Ammon's horn (tissue), 1 donor: ENCODE measurements at regions not wholly inside any gene's neighbourhood (a gene's known extent, or its start where the extent isn't known, plus 50 kb on each side); places are given as distances from the start of the nearest gene placed in this dataset.
A peak's percentile ranks its signal among the peaks of the same experiment; 100 is the strongest.

Source experiments
- DNase-seq: peaks from one replicate; pipeline ENCODE4 v3.0.0-alpha.2; 2016; ENCODE audit warnings: low spot score

DNA sequence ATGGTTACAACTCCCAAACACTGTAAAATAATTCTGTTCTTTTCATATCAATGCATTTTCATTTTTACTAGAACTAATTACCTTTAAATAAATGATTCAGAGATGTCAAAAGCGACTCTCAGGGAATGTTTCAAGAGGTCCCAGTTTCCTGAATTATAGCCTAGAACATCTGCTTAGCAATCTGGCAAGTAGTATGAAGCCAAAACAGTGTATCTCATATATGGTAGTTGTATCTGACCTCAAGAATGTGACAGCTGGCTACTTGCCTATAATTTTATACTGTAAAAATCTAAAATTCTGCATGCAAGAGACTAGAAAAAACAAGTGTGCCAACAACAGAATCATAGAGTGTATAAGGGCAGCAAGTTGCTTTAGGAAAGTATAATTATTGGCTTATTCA is 187.7 kb upstream of the POU5F2 start:
- no peak for DNase-seq

DNA sequence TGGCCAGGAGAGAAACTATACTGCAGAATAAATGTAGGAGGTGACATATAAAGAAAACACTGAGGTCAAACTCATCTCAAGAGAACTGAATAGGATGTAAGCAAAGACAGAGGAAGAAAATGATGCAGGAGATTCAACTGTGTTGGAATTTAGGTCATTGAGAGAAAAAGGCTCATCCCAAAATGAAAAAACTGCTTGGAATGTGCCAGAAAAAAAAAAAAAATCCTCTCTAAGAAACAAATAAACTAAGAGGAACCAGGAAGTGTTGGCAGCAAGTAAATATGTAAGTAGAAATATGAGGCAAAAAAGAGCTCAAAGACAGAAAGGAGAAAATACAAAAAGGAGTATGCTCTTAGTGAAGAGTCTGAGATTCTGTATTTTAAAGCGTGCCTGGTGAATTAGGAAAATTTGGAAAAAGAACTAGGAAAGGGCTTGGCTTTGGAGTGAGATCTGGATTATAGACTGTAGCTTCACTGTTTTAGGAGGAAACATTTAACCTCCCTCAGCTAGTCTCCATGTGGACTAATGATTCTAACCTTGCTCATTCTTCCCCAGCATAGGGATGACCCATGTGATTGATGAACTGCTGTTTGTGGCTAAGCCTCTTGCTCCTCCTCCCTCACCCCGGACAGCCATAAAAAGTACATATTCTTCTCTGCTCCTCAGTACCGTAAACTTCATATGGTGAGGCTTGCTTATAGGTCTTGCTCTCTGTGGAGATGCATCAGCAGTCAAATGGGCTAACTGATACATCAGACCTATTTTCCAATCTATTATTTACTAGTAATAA is 185.6 kb upstream of the POU5F2 start:
- no peak for DNase-seq

DNA sequence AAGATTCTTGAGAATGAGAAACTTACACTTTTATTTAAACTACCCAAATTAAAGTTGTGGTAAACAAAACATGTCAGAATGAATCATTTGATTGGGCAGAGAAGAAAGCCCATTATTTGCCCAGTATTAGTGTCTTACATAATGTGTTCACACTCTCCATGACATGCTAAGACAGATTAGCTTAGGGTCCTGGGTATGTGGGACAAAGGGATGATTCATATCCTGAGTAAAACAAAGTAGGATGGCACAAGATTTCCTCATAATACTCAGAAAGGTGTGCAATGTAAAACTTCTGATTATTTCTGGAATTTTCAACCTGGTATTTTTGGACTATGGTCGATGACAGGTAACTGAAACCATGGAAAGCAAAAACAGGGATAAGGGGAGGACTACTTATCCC is 183.9 kb upstream of the POU5F2 start:
- no peak for DNase-seq

DNA sequence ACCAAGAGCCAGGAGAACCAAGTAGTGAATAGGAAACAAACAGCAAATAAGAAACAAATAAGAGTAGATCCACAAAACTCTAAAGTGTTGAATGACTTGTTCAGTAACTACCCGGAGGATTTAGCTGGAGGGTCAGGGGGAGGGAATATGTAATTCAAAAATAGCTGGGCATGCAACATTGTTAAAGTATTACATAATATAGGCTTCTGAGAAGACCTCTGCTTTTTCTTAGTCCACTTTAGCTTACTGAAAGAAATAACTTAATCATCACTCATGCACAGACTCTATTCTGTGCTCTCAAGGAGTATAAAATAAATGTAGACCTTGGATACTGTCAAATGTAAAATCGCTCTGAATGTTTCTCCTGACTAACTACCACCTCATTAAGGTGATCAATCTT is 183.2 kb upstream of the POU5F2 start:
- DNase-seq, result no peak

DNA sequence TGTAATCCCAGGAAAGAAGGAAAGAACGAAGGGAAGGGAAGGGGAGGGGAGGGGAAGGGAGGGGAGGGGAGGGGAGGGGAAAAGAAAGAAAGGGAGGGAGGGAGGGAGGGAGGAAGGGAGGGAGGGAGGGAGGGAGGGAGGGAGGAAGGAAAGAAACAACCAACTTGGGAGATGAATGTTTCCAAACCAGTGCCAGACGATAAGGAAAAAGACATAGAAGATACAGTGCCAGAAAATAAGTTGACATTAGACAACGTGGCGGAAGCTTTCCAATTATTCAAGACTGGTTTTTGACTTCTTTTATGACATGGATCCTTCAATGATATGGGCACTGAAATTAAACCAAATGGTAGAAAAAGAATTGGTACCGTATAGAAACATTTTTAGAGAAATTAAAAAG is 181.2 kb upstream of the POU5F2 start:
- no peak for DNase-seq

DNA sequence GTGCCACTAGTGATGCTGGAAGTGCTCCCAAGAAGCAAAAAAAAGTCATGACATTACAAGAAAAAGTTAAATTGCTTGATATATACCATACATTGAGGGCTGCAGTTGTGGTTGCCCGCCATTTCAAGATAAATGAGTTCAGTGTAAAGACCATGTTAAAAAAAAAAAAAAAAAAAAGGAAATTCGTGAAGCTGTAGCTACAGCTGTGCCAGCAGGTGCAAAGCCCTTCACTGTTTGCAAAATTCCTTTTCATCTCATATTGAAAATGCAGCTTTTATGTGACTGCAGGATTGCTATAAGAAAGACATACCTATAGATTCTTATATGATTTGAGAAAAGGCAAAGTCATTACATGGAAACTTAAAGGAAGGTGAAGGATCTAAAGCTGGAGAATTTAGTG is 179.6 kb upstream of the POU5F2 start:
- DNase-seq, result no peak

DNA sequence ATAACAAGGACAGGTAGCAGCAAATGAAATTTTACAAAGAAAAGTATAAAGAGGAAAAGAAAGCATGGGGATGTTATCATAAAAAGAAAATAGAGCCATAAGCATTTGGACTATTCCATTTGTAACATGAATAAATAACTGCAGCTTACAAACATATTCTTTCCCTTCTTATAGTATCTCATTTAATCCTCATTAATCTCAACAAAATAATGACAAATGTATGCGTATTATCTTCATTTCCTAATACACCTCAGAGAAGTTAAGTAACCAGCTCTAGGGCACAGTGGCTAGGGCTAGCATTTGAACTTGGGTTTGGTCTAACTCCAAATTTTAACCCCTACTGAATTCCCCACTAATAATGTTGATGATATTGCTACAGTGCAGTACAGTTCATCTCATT is 175.5 kb upstream of the POU5F2 start:
- DNase-seq, result no peak

DNA sequence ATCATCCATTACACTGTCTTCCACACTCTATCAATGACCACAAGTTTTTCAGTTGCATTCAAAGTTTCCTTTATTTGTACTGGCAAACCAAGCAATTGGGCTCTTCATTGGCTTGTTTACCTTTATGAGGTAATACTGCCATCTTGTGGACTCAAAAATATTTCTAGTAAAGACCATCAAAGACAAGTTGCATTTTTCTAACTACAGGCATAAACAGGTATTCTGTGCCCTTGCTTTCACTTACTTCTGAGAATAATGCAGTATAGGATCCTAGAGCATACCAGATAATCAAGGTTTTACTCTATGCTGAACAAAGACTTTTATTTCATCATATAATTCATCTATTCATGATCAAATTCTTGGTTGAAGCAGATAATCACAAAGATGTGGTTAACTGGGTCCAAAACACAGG is 173.7 kb upstream of the POU5F2 start:
- DNase-seq, result peak; percentile 35

DNA sequence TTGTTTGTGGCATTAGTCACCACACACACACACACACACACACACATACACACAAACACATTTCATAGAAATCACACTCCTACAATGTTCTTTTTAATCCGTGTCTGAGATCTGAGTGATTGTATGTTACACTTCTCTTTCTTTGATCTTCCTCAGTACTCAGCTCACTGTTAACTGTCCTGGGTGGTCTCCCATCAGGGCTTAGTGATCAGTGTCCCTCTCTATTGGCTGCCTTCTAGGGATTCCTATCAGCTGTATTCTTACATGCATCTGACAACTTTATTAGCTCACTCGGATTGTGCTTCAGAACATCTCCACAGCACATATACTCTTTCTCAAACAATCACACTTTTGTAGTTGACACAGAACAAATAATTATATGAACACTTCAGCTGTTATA is 170.2 kb upstream of the POU5F2 start:
- no peak for DNase-seq

DNA sequence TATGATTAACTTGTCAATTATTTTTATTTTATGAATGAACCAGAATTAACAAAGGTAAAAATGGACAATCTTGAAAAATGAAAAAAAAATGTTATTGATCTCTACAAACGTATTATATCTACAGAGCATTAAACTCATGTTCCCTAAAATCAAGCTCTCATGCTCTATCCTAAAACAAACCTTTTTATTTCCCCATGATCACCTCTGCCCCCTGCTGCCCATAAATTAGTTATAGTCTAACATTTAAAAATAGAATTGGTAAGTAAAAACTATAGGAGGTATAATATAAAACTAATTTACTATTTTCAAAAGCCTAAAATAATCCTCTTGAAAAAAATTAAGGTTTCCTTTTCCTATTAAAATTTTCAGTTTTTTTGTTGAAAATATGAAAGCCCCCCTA is 168.0 kb upstream of the POU5F2 start:
- no peak for DNase-seq

DNA sequence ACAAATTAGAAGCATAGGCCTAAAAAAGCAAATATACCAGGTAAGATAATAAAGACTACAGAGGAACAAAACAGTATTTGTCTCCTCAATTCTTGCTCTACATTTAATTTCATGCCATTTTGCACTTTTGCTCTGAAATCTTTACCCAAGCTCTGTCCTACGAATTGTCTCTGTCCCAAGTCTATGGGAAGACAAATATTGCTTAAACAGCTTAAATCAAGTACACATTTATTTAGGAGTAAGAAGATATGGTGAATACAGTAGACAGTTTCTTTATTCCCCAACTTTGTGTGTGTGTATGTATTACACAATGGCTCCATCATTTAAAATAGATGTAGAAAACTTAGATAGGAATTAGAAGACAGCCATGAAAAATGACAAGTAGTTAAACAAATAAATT is 163.5 kb upstream of the POU5F2 start:
- DNase-seq, result no peak

DNA sequence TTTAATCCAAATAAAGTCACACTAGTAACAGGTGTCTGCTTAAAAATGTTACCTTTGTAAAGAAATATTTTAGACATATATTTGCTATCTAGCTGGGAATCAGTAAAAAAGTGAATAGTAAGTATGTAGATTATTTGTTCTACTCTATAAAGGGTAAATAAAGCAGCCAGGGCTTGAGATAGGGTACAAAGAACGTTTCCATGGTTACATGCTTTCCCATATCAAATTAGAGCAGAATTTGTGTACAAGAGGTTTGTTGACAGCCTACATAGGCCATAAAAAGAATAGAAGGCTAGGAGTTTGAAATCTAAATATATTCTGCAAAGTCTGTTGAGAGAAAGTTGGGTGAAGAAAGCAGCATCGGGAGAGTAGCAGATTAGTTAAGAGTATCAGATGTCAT is 160.9 kb upstream of the POU5F2 start:
- DNase-seq, result no peak

DNA sequence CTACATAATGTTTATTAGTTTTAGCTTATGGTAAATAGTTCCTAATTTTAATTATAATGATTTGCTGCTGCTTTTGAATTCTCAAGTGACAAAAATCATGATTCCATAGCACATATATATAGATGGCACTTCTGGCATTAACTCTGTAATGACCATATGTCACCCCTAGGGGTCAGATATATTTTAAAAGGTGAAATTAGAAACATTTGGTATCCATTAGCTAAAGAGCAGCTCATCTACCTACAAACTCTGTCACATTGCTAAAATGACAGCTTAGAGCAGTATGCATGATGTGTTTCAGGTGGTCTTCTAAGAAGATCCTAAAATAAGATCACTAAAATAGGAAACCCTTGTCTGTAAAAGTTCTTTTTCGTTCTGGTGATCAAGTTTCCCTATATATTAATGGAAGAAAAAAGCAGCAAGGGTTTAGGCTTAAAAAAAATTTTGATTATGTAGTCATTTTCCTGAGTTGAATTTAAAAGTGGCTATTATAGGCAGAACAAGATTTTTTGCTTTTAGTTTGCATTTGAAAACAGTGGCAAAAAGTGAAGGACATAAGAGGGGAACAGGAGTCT is 157.7 kb upstream of the POU5F2 start:
- DNase-seq, result no peak

DNA sequence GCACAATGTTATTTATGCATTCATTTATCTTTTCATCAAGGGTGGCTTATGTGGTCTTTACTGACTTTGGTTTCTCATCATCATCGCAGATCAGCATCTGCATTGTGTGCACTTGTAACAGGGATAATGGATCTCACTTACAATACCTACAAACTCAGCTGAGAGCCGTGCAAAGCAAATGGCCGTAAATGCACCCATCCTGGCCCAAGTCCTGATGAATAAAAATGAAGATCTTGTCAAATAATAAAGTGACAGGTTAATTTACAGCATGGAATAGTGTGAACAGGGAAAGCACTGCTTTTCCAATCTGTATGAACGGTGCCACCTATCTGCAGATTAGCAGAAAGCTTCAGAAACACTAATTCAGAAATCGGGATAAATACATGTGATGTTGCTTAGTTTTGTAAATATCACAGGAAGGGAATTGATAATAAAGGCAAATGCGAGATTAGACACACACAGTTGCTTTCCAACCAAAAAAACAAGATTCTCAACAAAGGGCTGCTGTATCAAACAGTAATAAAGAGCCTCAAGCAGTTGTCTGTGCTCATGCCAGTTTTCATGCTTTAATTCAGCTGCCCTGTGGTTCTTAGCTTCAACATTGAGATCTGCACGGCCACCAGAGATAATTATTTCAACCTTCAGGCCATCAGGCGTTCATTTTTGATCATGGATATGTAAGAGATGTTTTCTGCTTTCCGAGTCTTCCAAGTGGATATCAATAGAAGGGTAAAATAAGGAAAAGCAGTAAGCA is 153.4 kb upstream of the POU5F2 start:
- DNase-seq, result peak; percentile 58

DNA sequence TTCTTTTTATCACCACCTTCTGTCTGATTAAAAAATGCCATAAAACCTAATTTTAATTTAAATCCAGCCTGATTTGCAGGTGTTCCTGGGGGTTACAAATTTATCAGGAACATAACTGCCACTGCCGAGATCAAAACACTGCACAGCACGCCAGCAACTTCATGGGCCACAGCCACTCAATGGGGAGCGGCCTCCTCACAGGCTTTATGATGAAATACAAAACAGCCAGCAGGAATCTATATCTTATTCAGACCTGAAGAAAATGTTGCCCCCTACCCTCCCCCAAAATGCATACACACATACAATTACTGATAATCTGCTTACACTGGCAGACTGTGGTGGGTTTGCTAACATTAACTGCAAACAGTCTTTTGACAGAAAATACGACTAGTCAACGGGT is 151.7 kb upstream of the POU5F2 start:
- no peak for DNase-seq

DNA sequence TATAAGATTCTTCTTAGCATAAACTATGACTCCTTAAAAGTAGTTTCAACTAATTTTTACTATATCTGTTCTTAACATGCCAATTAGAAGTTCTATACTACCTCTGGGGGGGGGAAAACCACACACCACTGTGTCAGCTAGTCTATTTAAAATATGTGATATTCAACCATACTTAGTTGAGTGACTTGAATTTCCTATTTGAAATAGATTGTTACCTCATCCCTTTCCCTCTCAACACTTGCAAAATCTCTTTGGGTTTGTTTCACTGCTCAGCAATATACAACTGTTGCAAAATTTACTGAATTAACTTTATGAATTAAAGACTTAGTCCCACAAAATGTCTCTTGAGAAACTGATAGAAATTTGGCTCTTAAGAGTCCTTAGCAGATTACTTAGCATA is 151.1 kb upstream of the POU5F2 start:
- DNase-seq, result no peak

DNA sequence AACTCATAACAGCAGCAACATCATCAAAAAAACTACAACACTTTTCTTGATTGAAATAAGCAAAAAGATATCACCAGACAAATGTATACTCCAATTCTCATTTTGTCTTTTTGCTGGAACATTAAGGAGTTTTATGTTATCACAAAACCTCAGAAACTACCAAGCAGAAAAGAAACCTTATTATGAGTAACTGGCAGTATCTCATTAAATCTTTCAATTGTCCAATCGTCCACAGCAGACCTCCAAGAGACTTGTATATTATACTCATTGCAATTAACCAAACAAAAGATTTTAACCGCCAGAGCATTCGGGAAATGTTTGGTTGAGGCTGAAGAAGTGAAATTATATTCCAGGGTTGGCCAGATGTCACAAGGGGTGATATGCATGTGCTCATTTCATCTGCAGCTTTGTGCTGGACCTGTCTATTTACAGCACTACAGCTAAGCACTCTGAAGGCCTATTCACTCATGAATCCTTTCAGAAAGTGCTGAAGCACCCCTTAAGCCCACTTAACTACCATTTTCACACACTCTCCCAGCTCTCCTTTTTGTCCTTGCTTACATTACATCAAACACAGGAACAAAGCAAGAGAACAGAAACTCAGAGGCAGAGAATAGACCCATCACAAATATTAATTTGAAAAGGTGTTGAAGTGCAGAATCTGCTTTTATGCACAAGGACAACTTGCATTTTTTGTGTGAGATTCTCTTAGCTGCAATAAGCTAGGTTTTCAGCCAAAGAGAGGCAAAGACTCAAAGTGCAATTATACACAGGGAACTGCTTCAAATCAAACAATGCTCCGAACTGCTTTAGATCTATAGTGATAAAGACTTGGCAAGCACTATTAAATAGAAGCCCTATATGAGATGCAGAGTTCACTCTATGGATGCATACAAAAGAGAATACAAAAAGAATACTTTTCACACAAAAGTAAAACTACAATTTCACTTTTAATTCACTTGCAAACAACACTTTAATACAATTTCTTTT is 150.4 kb upstream of the POU5F2 start:
- no peak for DNase-seq

DNA sequence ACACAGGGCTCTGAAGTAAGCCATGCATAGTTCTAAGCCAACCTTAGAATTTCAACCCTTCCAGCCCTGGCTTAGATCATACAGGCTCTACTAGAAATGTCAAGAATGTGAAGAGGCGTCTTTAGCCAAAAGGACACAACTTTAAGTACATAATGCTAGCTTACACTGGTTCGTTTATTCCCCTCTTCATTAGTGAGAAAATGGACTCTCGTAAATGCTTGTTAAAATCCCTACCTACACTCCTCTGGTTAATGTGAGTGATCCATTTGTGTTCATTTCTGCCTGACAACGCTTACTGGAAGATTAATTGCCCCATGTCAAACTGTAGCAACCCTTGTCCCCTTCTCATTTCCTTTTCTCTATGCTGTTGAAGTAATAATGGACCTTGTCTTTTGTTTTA is 149.3 kb upstream of the POU5F2 start:
- no peak for DNase-seq

DNA sequence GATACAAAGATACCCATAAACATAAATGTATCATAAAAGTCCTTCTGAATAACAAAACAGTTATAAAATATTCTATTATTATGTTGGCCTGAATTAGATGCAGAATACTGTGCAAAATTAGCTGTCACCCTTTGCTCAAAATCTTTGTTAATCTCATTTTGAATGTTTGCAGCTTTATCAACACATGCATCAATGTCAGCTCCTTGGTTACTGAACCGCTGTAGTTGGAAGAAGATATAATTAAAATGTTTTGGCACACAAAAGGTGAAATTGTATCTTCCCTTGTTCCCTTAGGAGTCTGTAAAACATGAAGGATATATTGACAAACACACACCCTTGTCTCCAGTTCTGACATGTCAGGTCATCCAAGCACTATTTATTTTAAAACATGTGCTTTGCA is 146.3 kb upstream of the POU5F2 start:
- no peak for DNase-seq

DNA sequence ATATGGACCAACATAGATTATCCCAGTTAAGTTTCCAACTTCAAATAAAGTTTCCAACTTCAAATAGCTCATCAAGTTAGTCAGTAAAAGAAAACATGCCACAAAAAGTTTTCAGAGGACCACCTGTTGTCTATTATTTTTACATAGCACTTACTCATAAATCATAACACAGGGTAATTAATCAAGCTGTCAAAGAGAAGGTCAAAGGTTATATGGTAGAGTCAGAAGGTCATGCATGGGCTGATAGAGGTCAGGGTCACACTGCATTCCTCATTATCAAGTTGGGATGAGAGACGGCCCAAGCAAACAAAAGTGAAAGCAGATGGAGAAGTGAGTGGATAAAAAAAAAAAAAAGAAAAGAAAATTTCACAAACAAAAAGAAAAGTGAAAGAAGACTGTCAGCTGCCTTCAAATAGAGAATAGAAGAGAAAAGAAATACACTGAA is 145.5 kb upstream of the POU5F2 start:
- no peak for DNase-seq

DNA sequence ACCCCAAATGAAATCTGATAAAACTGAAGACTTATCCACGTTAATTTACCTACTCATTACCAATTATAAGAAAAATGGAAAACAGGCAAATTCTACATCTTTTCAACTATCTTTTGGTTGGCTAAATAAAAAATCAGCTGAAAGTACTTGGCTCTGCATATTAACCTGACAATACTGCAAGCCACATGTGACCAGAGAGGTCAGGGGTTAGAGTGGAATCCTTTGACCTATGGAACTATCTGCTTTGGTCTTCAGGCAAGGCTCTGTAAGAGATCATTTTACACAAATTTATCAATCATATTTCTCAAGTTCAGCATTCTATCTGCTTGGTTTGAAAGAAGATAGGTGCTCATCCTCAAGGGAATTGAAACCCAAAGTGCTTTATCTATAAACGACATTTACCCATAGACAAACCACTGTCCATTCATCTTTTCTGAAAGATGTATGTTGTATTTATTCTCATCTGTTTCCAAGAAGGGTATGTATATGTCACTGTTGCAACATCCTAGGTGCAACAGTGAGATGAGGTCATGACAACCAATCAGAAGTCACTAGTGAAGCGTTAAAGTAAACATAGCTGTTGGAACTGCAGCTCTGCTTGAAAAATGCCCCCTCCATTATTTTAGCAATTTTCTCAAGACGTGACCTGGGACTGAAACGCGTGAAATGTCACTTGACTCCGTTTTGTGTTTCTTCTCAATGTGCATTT is 144.9 kb upstream of the POU5F2 start:
- no peak for DNase-seq
